ENCODE measurements at regions not wholly inside any gene's neighbourhood (a gene's known extent, or its start where the extent isn't known, plus 50 kb on each side); places are given as distances from the start of the nearest gene placed in this dataset.

- TF ChIP-seq CTCF (conservative IDR thresholded peaks at IDR 0.05 in 1 of 2, IDR thresholded peaks at IDR 0.05 in 1 of 2; ENCODE audit: low read depth in 1 of 2, low read length in 2 of 2) (no peak), EZH2 (IDR thresholded peaks at IDR 0.05; ENCODE audit: low read length, missing control alignments) (no peak)
Measured at GRCh38 chr3:153038779-153039178, 123.2 kb upstream of the RAP2B start.

All from fibroblast of lung (primary cell).